BJ (cell line): ENCODE measurements at regions not wholly inside any gene's neighbourhood (a gene's known extent, or its start where the extent isn't known, plus 50 kb on each side); places are given as distances from the start of the nearest gene placed in this dataset.

ENCODE experiments used
- CTCF ChIA-PET: fragments of 350-600 bp; formaldehyde crosslinking; extraction: SDS; loops from one replicate; lab custom pipeline; 2021; ENCODE audit warnings: antibody characterized with exemption, inconsistent platforms; lab: Yijun Ruan, JAX
- POLR2A ChIA-PET: fragments of 300-600 bp; sonication (Branson Sonifier 250); formaldehyde crosslinking; extraction: SDS; loops from one replicate; lab custom pipeline; 2021; ENCODE audit warnings: antibody characterized with exemption; lab: Charles Lee
- DNase-seq: peaks from one replicate; pipeline ENCODE4 v3.0.0-alpha.2; 2011; ENCODE audit warnings: low read depth
- H3K27me3 ChIP-seq: 2 replicates; pipeline ENCODE4 v1.6.0; 2011; ENCODE audit warnings: low read length; ENCODE audit not compliant: control insufficient read depth, insufficient read depth
- H3K36me3 ChIP-seq: 2 replicates; pipeline ENCODE4 v1.5.1; 2011; ENCODE audit warnings: low read length; ENCODE audit not compliant: control insufficient read depth, insufficient read depth
- H3K4me3 ChIP-seq: 2 replicates; pipeline ENCODE4 v1.5.1; 2011; ENCODE audit warnings: low read depth, mild to moderate bottlenecking, control low read depth, low read length
- CTCF ChIP-seq: IDR thresholded peaks from 2 replicates; pipeline ENCODE4 v1.5.1; 2011; ENCODE audit warnings: low read depth, mild to moderate bottlenecking, control low read depth, inconsistent platforms, low read length, moderate library complexity; ENCODE audit not compliant: insufficient read depth

- Histone ChIP-seq H3K27me3 (no peaks in the 10 kb centered on the region), H3K4me3 (no peak overlapping the region), H3K36me3 (no peaks in the 10 kb centered on the region)
- no peak for TF ChIP-seq CTCF
- no peak for DNase-seq
- ChIA-PET CTCF (no interaction called here), POLR2A (no interaction called here)
These were observed 295.3 kb downstream of the SOX9 start for GRCh38 chr17:72416054-72416675.

- POLR2A ChIA-PET = no interaction called here
- no peak for TF ChIP-seq CTCF
- CTCF ChIA-PET = interaction anchor here (0.9 kb wide), 1 partner anchor 9 kb away, joined by 4 read pairs; no protein-coding TSS in a partner anchor
- Histone ChIP-seq H3K27me3 (no peaks in the 10 kb centered on the region), H3K36me3 (no peaks in the 10 kb centered on the region), H3K4me3 (no peak overlapping the region)
- no peak for DNase-seq
These were observed 296.1 kb downstream of the SOX9 start for GRCh38 chr17:72416905-72417304.

- Histone ChIP-seq H3K27me3 (no peaks in the 10 kb centered on the region), H3K4me3 (no peak overlapping the region), H3K36me3 (no peaks in the 10 kb centered on the region)
- no peak for TF ChIP-seq CTCF
- no peak for DNase-seq
- ChIA-PET CTCF (no interaction called here), POLR2A (no interaction called here)
These were observed 296.8 kb downstream of the SOX9 start for GRCh38 chr17:72417627-72418026.

GRCh38 chr17:72419866-72420774, 299.3 kb downstream of the SOX9 start:
- Histone ChIP-seq H3K36me3 (no peaks in the 10 kb centered on the region), H3K27me3 (no peaks in the 10 kb centered on the region), H3K4me3 (no peak overlapping the region)
- CTCF ChIA-PET = interaction anchor here (1.1 kb wide), 1 partner anchor 298 kb away, joined by 4 read pairs; no protein-coding TSS in a partner anchor
- POLR2A ChIA-PET = no interaction called here
- DNase-seq = no peak
- TF ChIP-seq CTCF = no peak

- ChIA-PET POLR2A (no interaction called here), CTCF (no interaction called here)
- Histone ChIP-seq H3K36me3 (no peaks in the 10 kb centered on the region), H3K4me3 (no peak overlapping the region), H3K27me3 (no peaks in the 10 kb centered on the region)
- no peak for TF ChIP-seq CTCF
- DNase-seq = no peak
These were observed 299.9 kb downstream of the SOX9 start for GRCh38 chr17:72420775-72421127.
